ENCODE measurements at regions not wholly inside any gene's neighbourhood (a gene's known extent, or its start where the extent isn't known, plus 50 kb on each side); places are given as distances from the start of the nearest gene placed in this dataset.

DNA sequence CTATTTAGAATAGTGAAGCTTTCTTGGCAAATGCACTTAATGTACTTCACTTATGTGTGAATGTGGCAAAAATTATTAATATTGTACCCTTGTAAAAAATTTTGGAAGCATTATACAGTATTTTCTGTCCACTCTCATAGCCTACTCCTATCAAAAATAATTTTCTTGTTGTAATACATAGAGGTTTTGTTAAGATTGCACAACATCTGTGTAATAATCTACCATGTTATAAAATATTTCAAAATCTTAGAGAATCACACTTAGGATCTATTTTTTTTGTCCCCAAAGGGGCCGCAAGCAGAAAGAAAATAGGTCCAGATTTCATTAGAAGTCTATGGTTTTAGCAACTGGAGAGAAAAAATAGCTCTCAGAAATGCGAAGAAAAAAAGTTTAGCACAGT lies 945.9 kb downstream of the CDH18 start:
- Histone ChIP-seq H3K27ac (ENCODE audit: low read depth, low read length) (no peak overlapping the region), H3K27me3 (ENCODE audit: control insufficient read depth, low read length) (no peaks in the 10 kb centered on the region), H3K4me3 (ENCODE audit: low read length) (no peak overlapping the region), H3K79me2 (ENCODE audit: control insufficient read depth, low read length) (no peaks in the 10 kb centered on the region), H3K9me3 (ENCODE audit: control insufficient read depth, insufficient read depth, low read length) (no peaks in the 10 kb centered on the region), H3K9me2 (replicated peaks; ENCODE audit: control insufficient read depth, low read length) (no peaks in the 10 kb centered on the region), H4K20me1 (ENCODE audit: control insufficient read depth, insufficient read depth, low read depth, low read length) (no peaks in the 10 kb centered on the region), H3K36me3 (ENCODE audit: control insufficient read depth, low read length) (no peaks in the 10 kb centered on the region), H3K4me1 (ENCODE audit: control insufficient read depth, low read length) (no peaks in the 10 kb centered on the region), H3K4me2 (ENCODE audit: low read length) (no peak overlapping the region), H3F3A (ENCODE audit: control insufficient read depth, insufficient read depth) (no peaks in the 10 kb centered on the region)
- TF ChIP-seq, protein P1, sequence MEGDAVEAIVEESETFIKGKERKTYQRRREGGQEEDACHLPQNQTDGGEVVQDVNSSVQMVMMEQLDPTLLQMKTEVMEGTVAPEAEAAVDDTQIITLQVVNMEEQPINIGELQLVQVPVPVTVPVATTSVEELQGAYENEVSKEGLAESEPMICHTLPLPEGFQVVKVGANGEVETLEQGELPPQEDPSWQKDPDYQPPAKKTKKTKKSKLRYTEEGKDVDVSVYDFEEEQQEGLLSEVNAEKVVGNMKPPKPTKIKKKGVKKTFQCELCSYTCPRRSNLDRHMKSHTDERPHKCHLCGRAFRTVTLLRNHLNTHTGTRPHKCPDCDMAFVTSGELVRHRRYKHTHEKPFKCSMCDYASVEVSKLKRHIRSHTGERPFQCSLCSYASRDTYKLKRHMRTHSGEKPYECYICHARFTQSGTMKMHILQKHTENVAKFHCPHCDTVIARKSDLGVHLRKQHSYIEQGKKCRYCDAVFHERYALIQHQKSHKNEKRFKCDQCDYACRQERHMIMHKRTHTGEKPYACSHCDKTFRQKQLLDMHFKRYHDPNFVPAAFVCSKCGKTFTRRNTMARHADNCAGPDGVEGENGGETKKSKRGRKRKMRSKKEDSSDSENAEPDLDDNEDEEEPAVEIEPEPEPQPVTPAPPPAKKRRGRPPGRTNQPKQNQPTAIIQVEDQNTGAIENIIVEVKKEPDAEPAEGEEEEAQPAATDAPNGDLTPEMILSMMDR (IDR thresholded peaks at IDR 0.05; ENCODE audit: low read depth, low read length, poor library complexity, severe bottlenecking) = no peak
- no peak for TF ChIP-seq EZH2phosphoT487 (IDR thresholded peaks at IDR 0.05; ENCODE audit: borderline replicate concordance, low read length)

DNA sequence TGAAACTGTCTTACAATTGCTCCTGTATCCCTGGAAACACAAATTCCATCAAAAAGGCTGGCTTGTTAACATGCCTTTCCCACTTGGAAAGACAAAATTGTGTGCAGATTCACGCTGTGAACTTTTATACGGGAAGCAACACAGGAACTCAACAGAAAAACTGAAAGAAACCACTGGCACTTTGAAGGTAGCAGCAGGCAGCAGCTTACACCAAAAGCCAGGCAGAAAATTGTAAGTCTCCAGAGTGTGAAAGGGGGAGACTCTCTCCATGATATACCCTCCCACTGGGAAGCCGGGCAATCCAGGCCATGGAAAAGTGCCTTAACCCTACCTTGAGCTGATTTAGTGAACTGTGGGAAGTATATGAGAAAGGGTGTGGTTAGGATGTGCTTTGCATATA lies 943.7 kb downstream of the CDH18 start:
- Histone ChIP-seq H4K20me1 (ENCODE audit: control insufficient read depth, insufficient read depth, low read depth, low read length) (no peaks in the 10 kb centered on the region), H3K4me2 (ENCODE audit: low read length) (no peak overlapping the region), H3K9me3 (ENCODE audit: control insufficient read depth, insufficient read depth, low read length) (no peaks in the 10 kb centered on the region), H3K36me3 (ENCODE audit: control insufficient read depth, low read length) (no peaks in the 10 kb centered on the region), H3K27me3 (ENCODE audit: control insufficient read depth, low read length) (no peaks in the 10 kb centered on the region), H3K79me2 (ENCODE audit: control insufficient read depth, low read length) (no peaks in the 10 kb centered on the region), H3K4me3 (ENCODE audit: low read length) (no peak overlapping the region), H3K27ac (ENCODE audit: low read depth, low read length) (no peak overlapping the region), H3K9me2 (replicated peaks; ENCODE audit: control insufficient read depth, low read length) (no peaks in the 10 kb centered on the region), H3K4me1 (ENCODE audit: control insufficient read depth, low read length) (no peaks in the 10 kb centered on the region), H3F3A (ENCODE audit: control insufficient read depth, insufficient read depth) (no peaks in the 10 kb centered on the region)
- TF ChIP-seq EZH2phosphoT487 (IDR thresholded peaks at IDR 0.05; ENCODE audit: borderline replicate concordance, low read length) = no peak
- TF ChIP-seq, protein P1 (IDR thresholded peaks at IDR 0.05; ENCODE audit: low read depth, low read length, poor library complexity, severe bottlenecking) = no peak

DNA sequence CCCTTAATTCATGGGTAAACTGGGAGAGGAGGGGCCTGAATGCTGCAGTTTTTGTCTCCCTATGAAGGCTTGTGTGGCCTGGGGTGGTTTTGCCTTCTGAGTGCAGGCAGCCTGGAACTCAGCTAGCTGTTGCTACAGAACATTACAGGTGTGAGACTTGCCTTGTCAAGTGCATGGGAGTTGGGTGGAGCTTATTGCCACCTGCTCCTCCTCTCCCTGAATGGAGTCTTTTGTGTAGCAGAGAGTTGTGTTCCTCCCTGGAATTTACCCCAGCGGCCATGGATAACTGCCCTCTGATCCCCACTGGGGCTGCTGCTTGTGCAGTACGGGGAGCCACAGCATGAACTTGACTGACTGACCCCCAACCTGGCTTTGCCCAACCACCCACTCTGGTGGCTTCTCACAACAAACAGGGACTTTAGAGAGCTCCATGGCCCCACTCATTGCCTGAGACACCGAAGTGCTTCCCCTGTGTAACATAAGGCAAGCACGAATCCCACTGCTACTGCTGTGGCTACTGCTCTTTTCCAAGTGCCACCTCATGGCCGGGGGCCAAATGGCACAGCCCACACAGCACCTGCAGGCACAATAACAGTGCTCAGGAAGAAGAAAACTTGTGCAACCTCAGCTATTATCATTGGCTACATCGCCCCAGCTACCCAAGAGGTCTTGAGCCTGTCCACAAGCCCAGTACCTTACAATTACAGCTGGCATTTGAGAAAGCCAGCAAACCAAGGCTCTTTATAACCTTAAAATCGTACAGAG lies 942.9 kb downstream of the CDH18 start:
- Histone ChIP-seq H3K4me1 (ENCODE audit: control insufficient read depth, low read length) (no peaks in the 10 kb centered on the region), H3K4me2 (ENCODE audit: low read length) (no peak overlapping the region), H3F3A (ENCODE audit: control insufficient read depth, insufficient read depth) (no peaks in the 10 kb centered on the region), H3K9me3 (ENCODE audit: control insufficient read depth, insufficient read depth, low read length) (no peaks in the 10 kb centered on the region), H3K79me2 (ENCODE audit: control insufficient read depth, low read length) (no peaks in the 10 kb centered on the region), H3K27me3 (ENCODE audit: control insufficient read depth, low read length) (no peaks in the 10 kb centered on the region), H3K9me2 (replicated peaks; ENCODE audit: control insufficient read depth, low read length) (no peaks in the 10 kb centered on the region), H3K36me3 (ENCODE audit: control insufficient read depth, low read length) (no peaks in the 10 kb centered on the region), H4K20me1 (ENCODE audit: control insufficient read depth, insufficient read depth, low read depth, low read length) (no peaks in the 10 kb centered on the region), H3K4me3 (ENCODE audit: low read length) (no peak overlapping the region), H3K27ac (ENCODE audit: low read depth, low read length) (no peak overlapping the region)
- no peak for TF ChIP-seq EZH2phosphoT487 (IDR thresholded peaks at IDR 0.05; ENCODE audit: borderline replicate concordance, low read length)
- TF ChIP-seq, protein P1 (IDR thresholded peaks at IDR 0.05; ENCODE audit: low read depth, low read length, poor library complexity, severe bottlenecking) = no peak
